NCI-H345 (cell line): ENCODE measurements at regions not wholly inside any gene's neighbourhood (a gene's known extent, or its start where the extent isn't known, plus 50 kb on each side); places are given as distances from the start of the nearest gene placed in this dataset.
"Not testable (repeated sequence)": the region's sequence is repeated elsewhere in the genome, so short reads cannot be mapped to it uniquely, and the experiment has no call there.

Experiments
- DNase-seq: peaks from one replicate; lab custom pipeline; 2025; lab: John Stamatoyannopoulos, UW

- no peak for DNase-seq
Measured at GRCh38 chr11:23236826-23237555, 376.7 kb upstream of the CCDC179 start.

GRCh38 chr11:23252426-23252825, 392.2 kb upstream of the CCDC179 start:
- no peak for DNase-seq

GRCh38 chr11:23257088-23257487, 396.8 kb upstream of the CCDC179 start:
- no peak for DNase-seq

GRCh38 chr11:23257556-23257955, 397.3 kb upstream of the CCDC179 start:
- DNase-seq, result no peak

- peak; percentile 3 for DNase-seq
Measured at GRCh38 chr11:23263466-23263865, 403.2 kb upstream of the CCDC179 start.

- DNase-seq, result no peak
Measured at GRCh38 chr11:23272095-23272494, 411.8 kb upstream of the CCDC179 start.

GRCh38 chr11:23278121-23278520, 417.8 kb upstream of the CCDC179 start:
- DNase-seq, result no peak

- no peak for DNase-seq
Measured at GRCh38 chr11:23280088-23280487, 419.8 kb upstream of the CCDC179 start.

GRCh38 chr11:23283666-23284065, 423.4 kb upstream of the CCDC179 start:
- no peak for DNase-seq

GRCh38 chr11:23284631-23285030, 424.4 kb upstream of the CCDC179 start:
- DNase-seq, result no peak

- no peak for DNase-seq
Measured at GRCh38 chr11:23288003-23288783, 427.9 kb upstream of the CCDC179 start.

GRCh38 chr11:23295241-23295640, 435.0 kb upstream of the CCDC179 start:
- DNase-seq, result no peak

GRCh38 chr11:23308041-23308440, 447.8 kb upstream of the CCDC179 start:
- DNase-seq, result no peak

- DNase-seq, result no peak
Measured at GRCh38 chr11:23310276-23310675, 450.0 kb upstream of the CCDC179 start.

- peak; percentile 18 for DNase-seq
Measured at GRCh38 chr11:23311986-23312940, 452.0 kb upstream of the CCDC179 start.

GRCh38 chr11:23313001-23313400, 452.7 kb upstream of the CCDC179 start:
- no peak for DNase-seq

GRCh38 chr11:23314162-23314561, 453.9 kb upstream of the CCDC179 start:
- DNase-seq, result no peak

GRCh38 chr11:23315286-23315685, 455.0 kb upstream of the CCDC179 start:
- no peak for DNase-seq

- no peak for DNase-seq
Measured at GRCh38 chr11:23317816-23318215, 457.5 kb upstream of the CCDC179 start.

GRCh38 chr11:23318670-23319069, 458.4 kb upstream of the CCDC179 start:
- no peak for DNase-seq

GRCh38 chr11:23320131-23320530, 459.9 kb upstream of the CCDC179 start:
- DNase-seq, result no peak

GRCh38 chr11:23335586-23335985, 475.3 kb upstream of the CCDC179 start:
- DNase-seq, result not testable (repeated sequence)
